GM19351 (cell line): ENCODE measurements at regions not wholly inside any gene's neighbourhood (a gene's known extent, or its start where the extent isn't known, plus 50 kb on each side); places are given as distances from the start of the nearest gene placed in this dataset.
"Not testable (repeated sequence)": the region's sequence is repeated elsewhere in the genome, so short reads cannot be mapped to it uniquely, and the experiment has no call there.

Experiments
- ATAC-seq: cut with Tn5 transposase; IDR thresholded peaks from one replicate; pipeline ENCODE4 v1.9.1; 2021; ENCODE audit warnings: mild to moderate bottlenecking, moderate library complexity; ENCODE audit not compliant: unreplicated experiment

GRCh38 chr18:58805467-58806187 lies 59.0 kb upstream of the ZNF532 start:
- ATAC-seq, result no peak

- peak; percentile 98 for ATAC-seq
Observed at GRCh38 chr18:58806826-58807714, 57.6 kb upstream of the ZNF532 start.

DNA sequence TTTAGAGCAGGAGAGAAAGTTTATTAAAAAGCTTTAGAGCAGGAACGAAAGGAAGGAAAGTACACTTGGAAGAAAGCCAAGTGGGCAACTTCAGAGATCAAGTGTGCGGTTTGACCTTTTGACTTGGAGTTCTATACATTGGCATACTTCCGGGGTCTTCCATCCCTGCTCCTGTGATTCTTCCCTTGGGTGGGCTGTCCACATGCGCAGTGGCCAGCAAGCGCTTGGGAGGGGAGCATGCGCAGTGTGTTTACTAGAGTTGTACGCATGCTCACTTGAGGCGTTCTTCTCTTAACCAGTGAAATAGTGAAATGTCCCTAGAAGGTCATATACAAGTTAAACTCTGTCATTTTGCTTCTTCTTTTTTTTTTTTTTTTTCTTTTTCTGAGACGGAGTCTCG lies 56.9 kb upstream of the ZNF532 start:
- ATAC-seq, result no peak

- ATAC-seq, result no peak
Observed at GRCh38 chr18:58808349-58808748, 56.3 kb upstream of the ZNF532 start.

DNA sequence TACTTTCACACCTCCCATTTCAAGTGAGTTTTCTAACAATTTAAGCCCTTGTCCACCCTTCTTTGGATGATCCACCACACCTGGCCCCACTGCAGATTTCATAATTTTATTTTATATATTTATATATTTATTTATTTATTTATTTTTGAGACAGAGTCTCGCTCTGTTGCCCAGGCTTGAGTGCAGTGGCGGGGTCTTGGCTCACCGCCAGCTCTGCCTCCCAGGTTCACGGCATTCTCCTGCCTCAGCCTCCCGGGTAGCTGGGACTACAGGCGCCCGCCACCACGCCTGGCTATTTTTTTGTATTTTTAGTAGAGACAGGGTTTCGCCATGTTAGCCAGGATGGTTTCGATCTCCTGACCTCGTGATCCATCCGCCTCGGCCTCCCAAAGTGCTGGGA lies 52.8 kb upstream of the ZNF532 start:
- ATAC-seq, result not testable (repeated sequence)

GRCh38 chr18:58813105-58813504 lies 51.6 kb upstream of the ZNF532 start:
- no peak for ATAC-seq

DNA sequence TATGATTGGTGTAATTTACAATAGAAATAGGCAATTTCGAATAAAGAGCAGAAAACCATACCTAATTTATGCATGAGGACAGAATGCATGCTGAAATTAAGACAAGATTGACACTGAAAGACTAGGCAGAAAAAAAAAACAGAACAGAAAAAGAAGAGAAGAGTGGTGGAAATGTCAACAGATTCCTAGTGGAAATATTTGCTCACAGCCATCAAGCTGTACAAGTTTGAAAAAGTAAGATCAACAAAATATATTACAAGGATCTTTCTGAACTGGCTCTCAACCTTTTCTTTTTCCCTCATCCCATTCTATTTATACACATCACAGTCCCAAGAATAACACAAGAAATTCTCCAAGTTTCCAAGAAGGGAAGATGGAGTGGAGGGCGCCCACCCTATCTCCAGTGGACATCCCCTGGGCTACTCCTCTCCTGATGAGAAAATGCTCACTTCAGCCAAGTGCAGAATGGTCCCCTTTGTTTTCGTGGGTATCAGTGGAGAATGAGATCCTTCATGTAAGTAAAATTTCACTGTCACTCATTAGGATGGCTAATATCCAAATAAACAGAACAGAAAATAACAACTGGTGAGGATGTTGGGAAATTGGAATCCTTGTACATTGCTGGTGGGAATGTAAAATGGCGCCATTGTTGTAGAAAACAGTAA lies 51.0 kb upstream of the ZNF532 start:
- no peak for ATAC-seq

DNA sequence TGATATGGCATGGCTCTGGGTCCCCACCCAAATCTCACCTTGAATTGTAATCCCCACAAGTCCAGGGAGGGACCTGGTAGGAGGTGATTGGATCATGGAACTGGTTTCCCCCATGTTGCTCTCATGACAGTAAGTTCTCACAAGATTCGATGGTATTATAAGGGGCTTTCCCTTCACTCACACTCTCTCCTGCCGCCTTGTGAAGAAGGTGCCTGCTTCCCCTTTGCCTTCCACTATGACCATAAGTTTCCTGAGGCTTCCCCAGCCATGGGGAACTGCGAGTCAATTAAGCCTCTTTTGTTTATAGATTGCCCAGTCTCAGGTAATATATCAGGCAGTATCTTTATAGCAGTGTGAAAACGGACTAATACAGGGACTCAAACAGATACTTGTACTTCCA lies 50.4 kb upstream of the ZNF532 start:
- ATAC-seq, result no peak
